IMR-90 (cell line): ENCODE measurements at regions not wholly inside any gene's neighbourhood (a gene's known extent, or its start where the extent isn't known, plus 50 kb on each side); places are given as distances from the start of the nearest gene placed in this dataset.
"Not testable (repeated sequence)": the region's sequence is repeated elsewhere in the genome, so short reads cannot be mapped to it uniquely, and the experiment has no call there.

Source experiments
- ATAC-seq: fragments of 200-7000 bp; cut with Tn5 transposase; 2 replicates; pipeline ENCODE4 v1.9.1; 2020; ENCODE audit warnings: low read depth, mild to moderate bottlenecking, moderate library complexity
- BruUV-seq: library from RNA; stranded (reverse); fragments of 400-500 nt; replicated peaks from 2 replicates; lab custom pipeline; 2021; lab: Mats Ljungman, UMichigan
- CTCF ChIA-PET: fragments of 300-600 bp; formaldehyde crosslinking; extraction: SDS; loops from one replicate; lab custom pipeline; 2021; ENCODE audit warnings: antibody characterized with exemption; lab: Yijun Ruan, JAX
- POLR2A ChIA-PET: fragments of 300-600 bp; sonication (Branson Sonifier 250); formaldehyde crosslinking; loops from one replicate; lab custom pipeline; 2022; ENCODE audit warnings: antibody characterized with exemption; ENCODE audit not compliant: unreplicated experiment; lab: Charles Lee
- DNase-seq: peaks from one replicate; pipeline ENCODE4 v3.0.0; 2013
- H2AFZ ChIP-seq: replicated peaks from 2 replicates; pipeline ENCODE3; 2013; ENCODE audit warnings: low read length, mild to moderate bottlenecking; ENCODE audit not compliant: poor library complexity
- H2AK5ac ChIP-seq: 2 replicates; pipeline ENCODE4 v1.6.1; 2013; ENCODE audit warnings: low read depth, low read length, inconsistent platforms
- H2AK9ac ChIP-seq: replicated peaks from 2 replicates; pipeline ENCODE3; 2013; ENCODE audit warnings: mild to moderate bottlenecking, low read depth, low read length, moderate library complexity; ENCODE audit not compliant: poor library complexity
- H2BK120ac ChIP-seq: 2 replicates; pipeline ENCODE4 v1.6.1; 2013; ENCODE audit warnings: low read depth, low read length, inconsistent platforms
- H2BK15ac ChIP-seq: 3 replicates; pipeline ENCODE4 v1.6.1; 2013; ENCODE audit warnings: low read depth, low read length, inconsistent platforms
- H2BK20ac ChIP-seq: 2 replicates; pipeline ENCODE4 v1.6.1; 2013; ENCODE audit warnings: low read depth, mild to moderate bottlenecking, inconsistent platforms, low read length, moderate library complexity
- H2BK5ac ChIP-seq: 2 replicates; pipeline ENCODE4 v1.6.1; 2013; ENCODE audit warnings: mild to moderate bottlenecking, low read depth, low read length, inconsistent platforms; ENCODE audit not compliant: poor library complexity, severe bottlenecking
- H3K14ac ChIP-seq: replicated peaks from 2 replicates; pipeline ENCODE4 v1.6.1; 2013; ENCODE audit warnings: low read depth, low read length, inconsistent platforms
- H3K18ac ChIP-seq: 2 replicates; pipeline ENCODE4 v1.6.1; 2013; ENCODE audit warnings: low read depth, low read length, control low read depth
- H3K23ac ChIP-seq: 2 replicates; pipeline ENCODE4 v1.6.1; 2013; ENCODE audit warnings: low read depth, low read length, inconsistent platforms
- H3K27ac ChIP-seq: 2 replicates; pipeline ENCODE4 v1.5.1; 2013; ENCODE audit warnings: mild to moderate bottlenecking, control low read depth, low read length; ENCODE audit not compliant: insufficient read depth
- H3K27me3 ChIP-seq: 2 replicates; pipeline ENCODE4 v1.6.1; 2013; ENCODE audit warnings: low read length; ENCODE audit not compliant: control insufficient read depth, insufficient read depth
- H3K36me3 ChIP-seq: 2 replicates; pipeline ENCODE4 v1.6.1; 2013; ENCODE audit warnings: low read length, mixed read lengths; ENCODE audit not compliant: control insufficient read depth, insufficient read depth
- H3K4ac ChIP-seq: 2 replicates; pipeline ENCODE4 v1.6.1; 2013; ENCODE audit warnings: low read depth, low read length, inconsistent platforms
- H3K4me1 ChIP-seq: 2 replicates; pipeline ENCODE4 v1.6.1; 2013; ENCODE audit warnings: low read length, mixed read lengths; ENCODE audit not compliant: control insufficient read depth, insufficient read depth
- H3K4me2 ChIP-seq: 2 replicates; pipeline ENCODE4 v1.6.1; 2013; ENCODE audit warnings: low read depth, mild to moderate bottlenecking, control low read depth, low read length, moderate library complexity
- H3K4me3 ChIP-seq: 2 replicates; pipeline ENCODE4 v1.5.1; 2013; ENCODE audit warnings: low read depth, mild to moderate bottlenecking, control low read depth, low read length, moderate library complexity; ENCODE audit not compliant: insufficient read depth
- H3K56ac ChIP-seq: 2 replicates; pipeline ENCODE4 v1.6.1; 2013; ENCODE audit warnings: low read length, inconsistent platforms; ENCODE audit not compliant: insufficient read depth; ENCODE audit errors: extremely low read depth
- H3K79me1 ChIP-seq, 2 experiments: 2 replicates each; pipeline ENCODE4 v1.6.1; 2013; ENCODE audit warnings: low read length in 2 of 2, inconsistent platforms in 1 of 2, low read depth in 1 of 2
- H3K9ac ChIP-seq: 2 replicates; pipeline ENCODE4 v1.6.1; 2013; ENCODE audit warnings: low read depth, low read length, control low read depth
- H3K9me1 ChIP-seq: 2 replicates; pipeline ENCODE4 v1.6.1; 2013; ENCODE audit warnings: low read length, inconsistent platforms; ENCODE audit not compliant: insufficient read depth
- H3K9me3 ChIP-seq: 2 replicates; pipeline ENCODE4 v1.6.1; 2013; ENCODE audit warnings: low read length; ENCODE audit not compliant: control insufficient read depth, insufficient read depth
- H4K20me1 ChIP-seq: 2 replicates; pipeline ENCODE4 v1.6.1; 2013; ENCODE audit warnings: low read length, inconsistent platforms; ENCODE audit not compliant: insufficient read depth
- H4K5ac ChIP-seq: 2 replicates; pipeline ENCODE4 v1.6.1; 2013; ENCODE audit warnings: mild to moderate bottlenecking, low read depth, low read length, control low read depth
- H4K8ac ChIP-seq, 2 experiments: 2 replicates each; pipeline ENCODE4 v1.6.1; 2013; ENCODE audit warnings: low read depth in 2 of 2, low read length in 2 of 2, control low read depth in 1 of 2, inconsistent platforms in 1 of 2
- H4K91ac ChIP-seq: 2 replicates; pipeline ENCODE4 v1.6.1; 2013; ENCODE audit warnings: low read depth, low read length, inconsistent platforms; ENCODE audit not compliant: insufficient read depth
- WGBS, 2 experiments: methylation state at CpG; one replicate each; pipeline versions ENCODE4 v1.1.5 to v1.1.7; 2013; ENCODE audit warnings: missing lambda C conversion rate in 2 of 2; ENCODE audit not compliant: insufficient read length in 1 of 2; ENCODE audit errors: extremely low coverage in 2 of 2; 5-methylcytosine and 5-hydroxymethylcytosine counted together
- dilution Hi-C: fragments of 300-500 bp; cut with HindIII; formaldehyde crosslinking; loops from one replicate; pipeline ENCODE4 v1.14.3; 2018; ENCODE audit warnings: low sequenced_read_pairs; ENCODE audit not compliant: unreplicated experiment
- in situ Hi-C: fragments of 300-500 bp; cut with MboI; formaldehyde crosslinking; loops from 3 replicates; pipeline ENCODE4 v1.14.3; 2019; ENCODE audit warnings: low sequenced_read_pairs, inconsistent platforms, mixed read lengths
- intact Hi-C: fragments of 100-400 bp; cut with micrococcal nuclease; formaldehyde crosslinking; loops from 2 replicates; pipeline ENCODE4 v1.10.0; 2022

- H3K4ac ChIP-seq, CTCF ChIA-PET, DNase-seq, H3K36me3 ChIP-seq, H3K79me1 ChIP-seq, H4K20me1 ChIP-seq, H3K9me3 ChIP-seq, H2AFZ ChIP-seq, H2AK5ac ChIP-seq, ATAC-seq, H3K4me1 ChIP-seq, H2AK9ac ChIP-seq, H2BK15ac ChIP-seq, H2BK20ac ChIP-seq, H3K14ac ChIP-seq, in situ Hi-C loops, H3K18ac ChIP-seq, BruUV-seq, H3K4me2 ChIP-seq, H3K9ac ChIP-seq, POLR2A ChIA-PET, H3K9me1 ChIP-seq, H4K8ac ChIP-seq, H2BK120ac ChIP-seq, H3K23ac ChIP-seq, H3K27me3 ChIP-seq, H3K27ac ChIP-seq, H4K91ac ChIP-seq, H3K56ac ChIP-seq, H4K5ac ChIP-seq, dilution Hi-C loops, intact Hi-C loops, H3K4me3 ChIP-seq, H2BK5ac ChIP-seq: not testable (repeated sequence)
- WGBS, 2 experiments = 83% methylated on average over 2 of the region's 36 CpGs; no CpG with 5 or more reads in 1 of the 2 experiments
These were observed 79.0 kb upstream of the KCNAB1 start for GRCh38 chr3:156041216-156041841.

GRCh38 chr3:156041856-156042255 lies 78.5 kb upstream of the KCNAB1 start:
- dilution Hi-C loops, H4K5ac ChIP-seq, H3K4me3 ChIP-seq, H4K8ac ChIP-seq, H2AK5ac ChIP-seq, POLR2A ChIA-PET, H3K4ac ChIP-seq, H3K27ac ChIP-seq, H2BK120ac ChIP-seq, H3K4me2 ChIP-seq, intact Hi-C loops, H3K9me3 ChIP-seq, H3K4me1 ChIP-seq, H3K27me3 ChIP-seq, H3K9me1 ChIP-seq, H2BK5ac ChIP-seq, ATAC-seq, H4K20me1 ChIP-seq, H3K18ac ChIP-seq, H2BK15ac ChIP-seq, H3K23ac ChIP-seq, H3K14ac ChIP-seq, H2AK9ac ChIP-seq, H2BK20ac ChIP-seq, H3K56ac ChIP-seq, H3K79me1 ChIP-seq, BruUV-seq, H2AFZ ChIP-seq, H3K9ac ChIP-seq, in situ Hi-C loops, H3K36me3 ChIP-seq, H4K91ac ChIP-seq, DNase-seq, CTCF ChIA-PET: not testable (repeated sequence)
- 97% methylated on average over 5 of the region's 7 CpGs; no CpG with 5 or more reads in 1 of the 2 experiments for WGBS, 2 experiments
